AG09309 (cell line): ENCODE measurements at regions not wholly inside any gene's neighbourhood (a gene's known extent, or its start where the extent isn't known, plus 50 kb on each side); places are given as distances from the start of the nearest gene placed in this dataset.

Experiments used
- DNase-seq: peaks from one replicate; pipeline ENCODE4 v3.0.0-alpha.2; 2010; ENCODE audit warnings: low read depth
- H3K4me3 ChIP-seq: 2 replicates; pipeline ENCODE4 v1.5.1; 2011; ENCODE audit warnings: mild to moderate bottlenecking, low read depth, low read length, moderate library complexity; ENCODE audit not compliant: control insufficient read depth
- TF ChIP-seq, protein P1 (sequence below): IDR thresholded peaks from 2 replicates; pipeline ENCODE4 v1.5.1; 2011; ENCODE audit warnings: mild to moderate bottlenecking, low read depth, low read length, inconsistent platforms; ENCODE audit not compliant: insufficient read depth, control insufficient read depth; ENCODE audit errors: missing control alignments

DNA sequence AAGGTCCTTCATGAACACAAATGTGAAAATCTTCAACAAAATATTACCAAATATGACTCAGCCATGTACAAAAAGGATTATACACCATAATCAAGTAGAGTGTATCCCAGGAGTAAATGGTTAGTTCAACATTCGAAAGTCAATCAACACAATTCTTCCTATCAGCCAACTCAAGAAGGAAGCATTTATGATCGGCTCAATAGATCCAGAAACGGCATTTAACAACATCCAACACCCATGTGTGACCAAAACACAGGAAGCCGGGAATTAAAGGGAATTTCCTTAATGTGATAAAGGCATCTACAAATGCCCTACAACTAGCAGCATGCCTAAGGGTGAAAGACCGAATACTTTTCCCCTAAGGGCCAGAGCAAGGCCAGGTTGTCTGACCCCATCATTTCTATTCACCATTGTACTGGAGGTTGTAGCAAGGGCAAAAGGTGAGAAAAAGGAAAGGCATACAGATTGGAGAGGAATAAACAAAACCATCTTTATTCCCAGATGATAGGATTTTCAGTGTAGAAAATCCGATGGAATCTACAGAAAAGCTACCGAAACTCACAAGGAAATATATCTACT is 69.9 kb upstream of the CLDN5 start:
- no peak for DNase-seq
- no peak overlapping the region for H3K4me3 ChIP-seq

DNA sequence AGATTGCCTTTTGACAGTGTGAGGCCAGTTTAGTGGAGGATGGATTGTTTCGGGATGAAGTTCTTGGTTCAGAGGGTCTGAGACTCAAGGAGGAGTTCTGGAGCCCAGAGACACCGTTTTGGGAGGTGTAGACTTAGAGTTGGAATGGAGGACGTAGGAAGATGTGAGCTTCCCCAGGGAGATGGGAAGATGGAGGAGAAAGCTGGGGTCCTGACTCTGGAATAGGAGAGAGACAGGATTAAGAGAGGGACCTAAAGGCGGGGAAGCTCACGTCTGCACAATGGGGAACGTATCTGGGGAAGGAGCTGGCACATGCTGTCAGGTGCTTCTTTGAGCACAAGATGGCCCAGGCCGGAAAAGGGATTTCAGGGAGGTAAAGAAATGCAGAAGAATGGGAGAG is 71.3 kb upstream of the CLDN5 start:
- DNase-seq: no peak
- no peak overlapping the region for H3K4me3 ChIP-seq
- TF ChIP-seq, protein P1, sequence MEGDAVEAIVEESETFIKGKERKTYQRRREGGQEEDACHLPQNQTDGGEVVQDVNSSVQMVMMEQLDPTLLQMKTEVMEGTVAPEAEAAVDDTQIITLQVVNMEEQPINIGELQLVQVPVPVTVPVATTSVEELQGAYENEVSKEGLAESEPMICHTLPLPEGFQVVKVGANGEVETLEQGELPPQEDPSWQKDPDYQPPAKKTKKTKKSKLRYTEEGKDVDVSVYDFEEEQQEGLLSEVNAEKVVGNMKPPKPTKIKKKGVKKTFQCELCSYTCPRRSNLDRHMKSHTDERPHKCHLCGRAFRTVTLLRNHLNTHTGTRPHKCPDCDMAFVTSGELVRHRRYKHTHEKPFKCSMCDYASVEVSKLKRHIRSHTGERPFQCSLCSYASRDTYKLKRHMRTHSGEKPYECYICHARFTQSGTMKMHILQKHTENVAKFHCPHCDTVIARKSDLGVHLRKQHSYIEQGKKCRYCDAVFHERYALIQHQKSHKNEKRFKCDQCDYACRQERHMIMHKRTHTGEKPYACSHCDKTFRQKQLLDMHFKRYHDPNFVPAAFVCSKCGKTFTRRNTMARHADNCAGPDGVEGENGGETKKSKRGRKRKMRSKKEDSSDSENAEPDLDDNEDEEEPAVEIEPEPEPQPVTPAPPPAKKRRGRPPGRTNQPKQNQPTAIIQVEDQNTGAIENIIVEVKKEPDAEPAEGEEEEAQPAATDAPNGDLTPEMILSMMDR: no peak

More for the DNA sequence above, 69.9 kb upstream of the CLDN5 start:
- TF ChIP-seq, protein P1: no peak

DNA sequence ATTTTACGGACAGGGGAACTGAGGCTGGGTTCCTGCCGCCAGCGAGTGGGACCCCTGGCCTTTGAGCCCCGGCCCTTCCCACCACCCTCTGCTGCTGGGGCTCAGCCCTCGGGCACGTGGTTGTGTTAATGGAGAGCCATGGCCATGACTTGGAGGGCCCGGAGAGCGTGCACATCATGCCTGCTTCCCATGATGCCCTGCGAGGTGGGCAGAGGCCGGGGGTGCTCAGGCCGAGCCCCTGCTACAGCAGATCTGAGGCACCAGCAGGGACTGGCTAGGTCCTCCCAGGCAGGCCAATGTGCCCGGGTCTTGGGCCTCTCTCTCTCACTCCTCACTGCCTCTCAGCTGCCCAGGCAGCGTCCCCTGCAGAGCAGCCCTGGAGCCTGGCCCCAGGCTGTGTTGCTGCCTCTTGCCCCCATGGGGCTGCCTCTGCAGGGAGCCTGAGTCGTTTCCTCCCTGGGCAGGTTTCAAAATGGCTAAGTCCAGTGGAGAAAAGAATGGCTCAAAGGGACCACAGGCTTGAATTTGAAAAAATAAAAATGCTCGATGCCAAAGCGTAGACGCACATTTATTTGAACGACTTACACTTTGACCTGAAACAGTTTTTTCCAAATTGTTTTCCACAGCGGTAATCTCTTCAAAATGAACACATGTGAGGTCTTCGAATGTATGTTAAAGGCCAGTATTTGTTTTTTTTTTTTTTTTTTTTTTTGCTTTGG is 72.6 kb upstream of the CLDN5 start:
- TF ChIP-seq, protein P1: no peak
- no peak overlapping the region for H3K4me3 ChIP-seq
- DNase-seq: no peak

DNA sequence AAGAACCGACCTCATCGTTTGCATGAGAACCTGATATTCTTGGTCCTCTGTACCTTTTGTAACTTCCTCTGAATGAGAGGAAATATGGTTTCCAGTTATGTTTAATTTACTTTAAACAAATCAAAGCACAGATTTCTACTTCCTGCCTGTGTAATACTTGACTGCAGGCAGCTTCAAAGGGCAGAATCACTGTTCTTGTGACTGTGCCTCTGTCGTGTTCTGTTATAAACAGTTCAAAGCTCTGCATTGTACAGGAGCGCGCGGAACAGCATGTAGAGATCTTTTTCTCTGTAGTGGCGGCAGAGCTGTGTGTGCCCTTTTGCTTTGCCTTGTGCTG is 73.2 kb upstream of the CLDN5 start:
- TF ChIP-seq, protein P1: no peak
- H3K4me3 ChIP-seq: no peak overlapping the region
- DNase-seq: no peak

DNA sequence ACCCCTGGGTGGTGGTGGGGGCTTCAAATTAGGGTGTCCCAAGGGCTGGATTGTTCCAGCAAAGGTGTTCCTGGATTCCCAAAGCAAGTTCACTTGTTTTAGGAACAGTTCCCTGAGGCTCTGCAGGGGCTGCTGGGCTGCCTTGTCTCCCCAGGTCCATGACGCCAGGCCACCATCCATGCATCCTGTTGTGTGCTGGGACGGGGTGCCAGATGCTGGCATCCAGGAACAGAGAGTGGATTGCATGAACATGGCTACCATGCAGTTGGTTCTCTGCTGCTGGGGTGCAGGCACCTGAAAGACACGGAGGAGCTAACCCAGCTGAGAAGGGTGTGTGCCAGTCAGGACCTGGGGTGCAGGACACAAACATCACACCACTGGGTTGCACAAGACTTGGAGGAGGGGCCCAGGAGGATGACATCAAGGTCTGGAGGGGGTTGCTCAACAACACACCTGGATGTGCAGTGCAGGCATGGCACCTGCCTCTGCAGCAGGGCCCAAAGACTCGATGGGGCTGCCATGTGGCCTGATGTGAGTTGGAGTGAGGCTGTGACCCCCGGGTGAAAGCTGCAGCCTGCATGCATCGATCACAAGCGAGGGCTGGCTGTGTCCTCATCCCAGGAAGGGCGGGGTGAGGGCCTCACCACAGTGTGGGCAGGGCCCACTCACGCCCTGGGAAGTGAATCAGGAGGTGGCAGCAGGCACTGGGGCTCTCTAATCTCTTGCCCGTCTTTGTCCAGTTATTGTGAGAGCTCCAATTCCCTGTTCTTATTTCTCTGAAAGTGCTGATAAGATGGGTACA is 74.0 kb upstream of the CLDN5 start:
- DNase-seq: no peak
- TF ChIP-seq, protein P1: no peak
- no peak overlapping the region for H3K4me3 ChIP-seq

DNA sequence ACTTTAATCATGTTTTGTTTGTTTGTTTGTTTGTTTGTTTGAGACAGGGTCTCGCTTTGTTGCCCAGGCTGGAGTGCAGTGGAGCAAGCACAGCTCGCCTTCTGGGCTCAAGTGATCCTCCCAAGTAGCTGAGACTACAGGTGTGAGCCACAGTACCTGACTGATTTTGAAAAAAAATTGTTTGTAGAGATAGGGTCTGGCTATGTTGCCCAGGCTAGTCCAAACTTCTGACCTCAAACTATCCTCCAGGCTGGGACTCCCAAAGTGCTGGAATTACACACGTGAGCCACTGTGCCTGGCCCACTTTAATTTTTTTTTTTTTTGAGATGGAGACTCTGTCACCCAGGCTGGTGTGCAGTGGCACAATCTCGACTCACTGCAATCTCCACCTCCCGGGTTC is 74.8 kb upstream of the CLDN5 start:
- no peak for DNase-seq
- no peak overlapping the region for H3K4me3 ChIP-seq
- TF ChIP-seq, protein P1: no peak
